ENCODE measurements at regions not wholly inside any gene's neighbourhood (a gene's known extent, or its start where the extent isn't known, plus 50 kb on each side); places are given as distances from the start of the nearest gene placed in this dataset.

GRCh38 chr2:204278454-204278853, 266.8 kb upstream of the PARD3B start (continued):
- TF ChIP-seq FOSL2 (CRISPR knock-in tag; IDR thresholded peaks at IDR 0.05): no peak
- no peak for TF ChIP-seq HMGA1 (CRISPR knock-in tag; conservative IDR thresholded peaks at IDR 0.05)
- no peak for TF ChIP-seq MXD4 (CRISPR knock-in tag; IDR thresholded peaks at IDR 0.05)

GRCh38 chr2:204279819-204280218, 265.5 kb upstream of the PARD3B start:
- CTCF ChIA-PET (ENCODE audit: low intra/inter-chr PET ratio, low total read pairs): no interaction called here
- DNase-seq (ENCODE audit: low spot score) (no peak), ATAC-seq (no peak), FAIRE-seq (no peak)
- Histone ChIP-seq H3K4me1 (ENCODE audit: insufficient read depth, low read length) (peaks cover 13% of the 10 kb centered on the region), H3K79me2 (ENCODE audit: insufficient read depth, low read length) (no peaks in the 10 kb centered on the region), H2AFZ (ENCODE audit: low read length) (no peak overlapping the region), H3K27ac (ENCODE audit: extremely low read length, insufficient read depth, low read length) (no peak overlapping the region), H3K4me3 (replicated peaks in 1 of 3; ENCODE audit: insufficient read depth in 1 of 3, low read depth in 2 of 3, low read length in 3 of 3) (no peak overlapping the region), H3K9ac (ENCODE audit: insufficient read depth, low read depth, low read length) (no peak overlapping the region), H3K36me3 (replicated peaks in 1 of 2; ENCODE audit: control insufficient read depth in 1 of 2, insufficient read depth in 2 of 2, low read length in 2 of 2) (no peaks in the 10 kb centered on the region), H3K27me3 (ENCODE audit: control insufficient read depth in 1 of 2, insufficient read depth in 2 of 2, low read length in 2 of 2) (0 out of 5 replicates have a peak, but pooled peaks cover 0 to 3% of the 10 kb centered on the region in 2 experiments), H3K9me3 (ENCODE audit: low read length) (no peaks in the 10 kb centered on the region), H4K20me1 (ENCODE audit: insufficient read depth, low read length) (no peaks in the 10 kb centered on the region), H3K4me2 (ENCODE audit: low read depth, low read length) (no peak overlapping the region)
- POLR2A ChIA-PET: no interaction called here
- TF ChIP-seq MAFK (conservative IDR thresholded peaks at IDR 0.05 in 1 of 2, IDR thresholded peaks at IDR 0.05 in 1 of 2; ENCODE audit: low read length in 2 of 2): peak in 1 of 2 experiments; percentile 32; a peak in 2 of 4 replicates
- TF ChIP-seq HNF4G (IDR thresholded peaks at IDR 0.05; ENCODE audit: borderline replicate concordance, low read depth, low read length): no peak
- no peak for TF ChIP-seq HNF4G (CRISPR knock-in tag; IDR thresholded peaks at IDR 0.05; ENCODE audit: borderline replicate concordance, low read depth)
- in situ Hi-C loops (cut with HindIII; ENCODE audit: extremely low pct_ligation_motif_present, low pct_unique_long_range_greater_than_20kb) (no loop called here), intact Hi-C loops (cut with micrococcal nuclease; ENCODE audit: unreplicated experiment) (no loop called here)
- BruUV-seq (replicated peaks): no TSS peak
- 0% methylated on average over 1 of the region's 1 CpG for WGBS (ENCODE audit: low lambda C conversion rate)

- intact Hi-C loops (cut with micrococcal nuclease; ENCODE audit: unreplicated experiment): no loop called here
- CTCF ChIA-PET (ENCODE audit: low intra/inter-chr PET ratio, low total read pairs): no interaction called here
- no peak for TF ChIP-seq GABPA (IDR thresholded peaks at IDR 0.05; ENCODE audit: low read depth, low read length)
- TF ChIP-seq GABPA (CRISPR knock-in tag; IDR thresholded peaks at IDR 0.05; ENCODE audit: low read depth): no peak
- no peak for TF ChIP-seq HINFP (CRISPR knock-in tag; IDR thresholded peaks at IDR 0.05; ENCODE audit: low read depth)
- no peak for TF ChIP-seq ARNT (IDR thresholded peaks at IDR 0.05)
- TF ChIP-seq ZNF24 (IDR thresholded peaks at IDR 0.05): no peak
- TF ChIP-seq ZNF333 (CRISPR knock-in tag; IDR thresholded peaks at IDR 0.05; ENCODE audit: borderline replicate concordance): no peak
- no peak for TF ChIP-seq ZBTB7A (CRISPR knock-in tag; IDR thresholded peaks at IDR 0.05)
- no peak for TF ChIP-seq JDP2 (CRISPR knock-in tag; IDR thresholded peaks at IDR 0.05; ENCODE audit: borderline replicate concordance)
- no peak for TF ChIP-seq HIC2 (CRISPR knock-in tag; IDR thresholded peaks at IDR 0.05; ENCODE audit: low read depth)
- no peak for TF ChIP-seq E2F2 (CRISPR knock-in tag; IDR thresholded peaks at IDR 0.05; ENCODE audit: borderline replicate concordance)
Observed at GRCh38 chr2:204280262-204280668, 265.0 kb upstream of the PARD3B start.

More at GRCh38 chr2:204280262-204280668, 265.0 kb upstream of the PARD3B start:
- Histone ChIP-seq H2AFZ (ENCODE audit: low read length) (no peak overlapping the region), H3K36me3 (replicated peaks in 1 of 2; ENCODE audit: control insufficient read depth in 1 of 2, insufficient read depth in 2 of 2, low read length in 2 of 2) (no peaks in the 10 kb centered on the region), H3K4me1 (ENCODE audit: insufficient read depth, low read length) (peaks cover 13% of the 10 kb centered on the region), H3K9ac (ENCODE audit: insufficient read depth, low read depth, low read length) (no peak overlapping the region), H3K9me3 (ENCODE audit: low read length) (no peaks in the 10 kb centered on the region), H3K27me3 (ENCODE audit: control insufficient read depth in 1 of 2, insufficient read depth in 2 of 2, low read length in 2 of 2) (0 out of 5 replicates have a peak, but pooled peaks cover 0 to 3% of the 10 kb centered on the region in 2 experiments), H3K4me3 (replicated peaks in 1 of 3; ENCODE audit: insufficient read depth in 1 of 3, low read depth in 2 of 3, low read length in 3 of 3) (no peak overlapping the region), H4K20me1 (ENCODE audit: insufficient read depth, low read length) (no peaks in the 10 kb centered on the region), H3K27ac (ENCODE audit: extremely low read length, insufficient read depth, low read length) (no peak overlapping the region), H3K4me2 (ENCODE audit: low read depth, low read length) (no peak overlapping the region), H3K79me2 (ENCODE audit: insufficient read depth, low read length) (no peaks in the 10 kb centered on the region)
- DNase-seq (ENCODE audit: low spot score) (no peak), ATAC-seq (no peak), FAIRE-seq (no peak)
- POLR2A ChIA-PET: no interaction called here
- BruUV-seq (replicated peaks): no TSS peak
- in situ Hi-C loops (cut with HindIII; ENCODE audit: extremely low pct_ligation_motif_present, low pct_unique_long_range_greater_than_20kb): no loop called here
